ENCODE measurements at regions not wholly inside any gene's neighbourhood (a gene's known extent, or its start where the extent isn't known, plus 50 kb on each side); places are given as distances from the start of the nearest gene placed in this dataset.

DNA sequence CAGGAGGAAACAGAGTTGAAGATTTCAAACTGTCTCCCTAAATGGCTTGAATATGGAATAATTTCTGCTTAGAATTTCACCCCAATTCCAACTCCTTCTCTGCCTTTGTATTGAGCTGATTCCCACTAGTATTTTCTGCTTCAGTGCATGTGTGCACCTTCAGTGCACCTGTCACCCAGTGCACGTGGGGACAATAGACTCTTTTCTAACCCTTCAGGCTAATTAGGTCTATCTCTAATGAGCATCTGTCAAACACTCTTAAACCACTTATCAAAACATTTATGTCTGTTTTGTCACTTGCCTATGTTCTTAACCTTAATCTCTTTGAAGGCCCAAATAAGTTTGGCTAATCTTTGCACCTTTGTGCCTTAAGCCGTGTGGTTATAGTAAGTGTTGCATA is 232.0 kb upstream of the NETO1 start:
- Histone ChIP-seq H3K9me3 (ENCODE audit: low read depth, low read length, poor library complexity, severe bottlenecking) (peaks cover 10% of the 10 kb centered on the region), H3K27ac (ENCODE audit: low read depth, low read length, poor library complexity, severe bottlenecking) (no peak overlapping the region), H3K4me3 (ENCODE audit: low read depth, low read length, poor library complexity, severe bottlenecking) (no peak overlapping the region), H3K27me3 (replicated peaks; ENCODE audit: insufficient read depth, low read depth, low read length, poor library complexity) (no peaks in the 10 kb centered on the region), H3K36me3 (ENCODE audit: insufficient read depth, low read length, poor library complexity, severe bottlenecking) (no peaks in the 10 kb centered on the region), H3K4me1 (ENCODE audit: insufficient read depth, low read length, poor library complexity, severe bottlenecking) (no peaks in the 10 kb centered on the region)
- no peak for DNase-seq (ENCODE audit: low spot score)
- POLR2A ChIA-PET (ENCODE audit: low non-redundant PET) = no interaction called here
- TF ChIP-seq, protein P1, sequence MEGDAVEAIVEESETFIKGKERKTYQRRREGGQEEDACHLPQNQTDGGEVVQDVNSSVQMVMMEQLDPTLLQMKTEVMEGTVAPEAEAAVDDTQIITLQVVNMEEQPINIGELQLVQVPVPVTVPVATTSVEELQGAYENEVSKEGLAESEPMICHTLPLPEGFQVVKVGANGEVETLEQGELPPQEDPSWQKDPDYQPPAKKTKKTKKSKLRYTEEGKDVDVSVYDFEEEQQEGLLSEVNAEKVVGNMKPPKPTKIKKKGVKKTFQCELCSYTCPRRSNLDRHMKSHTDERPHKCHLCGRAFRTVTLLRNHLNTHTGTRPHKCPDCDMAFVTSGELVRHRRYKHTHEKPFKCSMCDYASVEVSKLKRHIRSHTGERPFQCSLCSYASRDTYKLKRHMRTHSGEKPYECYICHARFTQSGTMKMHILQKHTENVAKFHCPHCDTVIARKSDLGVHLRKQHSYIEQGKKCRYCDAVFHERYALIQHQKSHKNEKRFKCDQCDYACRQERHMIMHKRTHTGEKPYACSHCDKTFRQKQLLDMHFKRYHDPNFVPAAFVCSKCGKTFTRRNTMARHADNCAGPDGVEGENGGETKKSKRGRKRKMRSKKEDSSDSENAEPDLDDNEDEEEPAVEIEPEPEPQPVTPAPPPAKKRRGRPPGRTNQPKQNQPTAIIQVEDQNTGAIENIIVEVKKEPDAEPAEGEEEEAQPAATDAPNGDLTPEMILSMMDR (conservative IDR thresholded peaks at IDR 0.05; ENCODE audit: low read depth, low read length) = no peak
- TF ChIP-seq EZH2 (IDR thresholded peaks at IDR 0.05; ENCODE audit: borderline replicate concordance, low read depth, low read length, poor library complexity, severe bottlenecking) = no peak
- CTCF ChIA-PET = no interaction called here
- intact Hi-C loops (cut with micrococcal nuclease; ENCODE audit: unreplicated experiment) = no loop called here
- no TSS peak for BruUV-seq (replicated peaks)

DNA sequence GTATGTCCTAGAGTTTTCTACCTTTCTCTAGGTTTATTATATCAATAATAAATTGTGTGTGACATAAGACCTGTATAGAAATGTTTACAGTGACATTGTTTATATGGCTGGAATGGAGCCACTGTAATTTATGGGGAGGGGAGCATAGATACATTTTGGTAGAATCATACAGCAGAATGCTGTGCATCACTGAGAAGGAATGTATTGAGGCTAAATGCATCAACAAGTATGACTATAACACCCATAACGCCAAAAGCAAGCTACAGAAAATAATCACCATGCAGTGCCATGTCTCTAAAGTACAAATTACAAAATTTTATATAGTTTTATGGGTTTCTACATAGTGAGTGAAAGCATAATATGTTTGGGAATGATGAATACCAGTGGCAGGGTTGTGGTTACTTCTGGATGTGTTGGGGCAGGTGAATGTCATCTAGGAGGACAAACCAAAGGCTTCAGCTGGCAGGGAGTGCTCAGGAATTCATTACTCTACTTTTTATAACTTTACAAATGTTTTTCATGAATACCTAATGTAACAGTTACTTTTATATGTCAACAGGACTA is 226.0 kb upstream of the NETO1 start:
- H3K27ac ChIP-seq (ENCODE audit: low read depth, low read length, poor library complexity, severe bottlenecking) = no peak overlapping the region
- ChIA-PET POLR2A (ENCODE audit: low non-redundant PET) (no interaction called here), CTCF (no interaction called here)
- H3K4me1 ChIP-seq (ENCODE audit: insufficient read depth, low read length, poor library complexity, severe bottlenecking) = no peaks in the 10 kb centered on the region
- peaks cover 7% of the 10 kb centered on the region for H3K9me3 ChIP-seq (ENCODE audit: low read depth, low read length, poor library complexity, severe bottlenecking)
- DNase-seq (ENCODE audit: low spot score) = no peak
- intact Hi-C loops (cut with micrococcal nuclease; ENCODE audit: unreplicated experiment) = no loop called here
- TF ChIP-seq, protein P1 (conservative IDR thresholded peaks at IDR 0.05; ENCODE audit: low read depth, low read length) = no peak
- no peak for TF ChIP-seq EZH2 (IDR thresholded peaks at IDR 0.05; ENCODE audit: borderline replicate concordance, low read depth, low read length, poor library complexity, severe bottlenecking)
- no peaks in the 10 kb centered on the region for H3K27me3 ChIP-seq (replicated peaks; ENCODE audit: insufficient read depth, low read depth, low read length, poor library complexity)
- no peak overlapping the region for H3K4me3 ChIP-seq (ENCODE audit: low read depth, low read length, poor library complexity, severe bottlenecking)
- H3K36me3 ChIP-seq (ENCODE audit: insufficient read depth, low read length, poor library complexity, severe bottlenecking) = no peaks in the 10 kb centered on the region
- no TSS peak for BruUV-seq (replicated peaks)

DNA sequence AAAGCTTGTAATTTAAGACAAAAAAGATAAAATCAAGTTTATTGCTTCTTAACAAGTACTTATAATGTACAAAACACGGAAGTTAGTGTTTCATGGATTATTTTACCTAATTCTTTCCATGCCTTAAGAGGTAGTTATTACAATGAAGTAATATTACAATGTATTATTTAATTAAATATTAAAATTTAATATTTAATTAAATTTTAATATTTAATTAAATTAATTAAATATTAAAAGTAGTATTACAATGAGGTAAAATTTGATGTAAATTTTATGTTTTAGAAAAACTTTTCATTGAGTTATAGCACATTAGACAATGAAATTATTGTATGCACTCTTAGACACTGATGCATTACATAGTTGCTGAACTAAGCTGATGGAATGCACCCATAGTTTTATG is 220.7 kb upstream of the NETO1 start:
- ChIA-PET POLR2A (ENCODE audit: low non-redundant PET) (no interaction called here), CTCF (no interaction called here)
- intact Hi-C loops (cut with micrococcal nuclease; ENCODE audit: unreplicated experiment) = no loop called here
- no peak for DNase-seq (ENCODE audit: low spot score)
- Histone ChIP-seq H3K9me3 (ENCODE audit: low read depth, low read length, poor library complexity, severe bottlenecking) (no peaks in the 10 kb centered on the region), H3K36me3 (ENCODE audit: insufficient read depth, low read length, poor library complexity, severe bottlenecking) (no peaks in the 10 kb centered on the region), H3K4me1 (ENCODE audit: insufficient read depth, low read length, poor library complexity, severe bottlenecking) (no peaks in the 10 kb centered on the region), H3K27me3 (replicated peaks; ENCODE audit: insufficient read depth, low read depth, low read length, poor library complexity) (no peaks in the 10 kb centered on the region), H3K4me3 (ENCODE audit: low read depth, low read length, poor library complexity, severe bottlenecking) (no peak overlapping the region), H3K27ac (ENCODE audit: low read depth, low read length, poor library complexity, severe bottlenecking) (no peak overlapping the region)
- TF ChIP-seq, protein P1 (conservative IDR thresholded peaks at IDR 0.05; ENCODE audit: low read depth, low read length) = no peak
- TF ChIP-seq EZH2 (IDR thresholded peaks at IDR 0.05; ENCODE audit: borderline replicate concordance, low read depth, low read length, poor library complexity, severe bottlenecking) = no peak
- no TSS peak for BruUV-seq (replicated peaks)

Measured in A673 (cell line).